ENCODE measurements at regions not wholly inside any gene's neighbourhood (a gene's known extent, or its start where the extent isn't known, plus 50 kb on each side); places are given as distances from the start of the nearest gene placed in this dataset.

GRCh38 chr7:67391168-67391567, 394.5 kb downstream of the TYW1 start:
- no peaks in the 10 kb centered on the region for H3K4me1 ChIP-seq (ENCODE audit: insufficient read depth)
- 77 to 88% (median 82%) methylated on average over 19 of the region's 19 CpGs for WGBS, 3 donors
- intact Hi-C loops (cut with DNase I): no loop called here
- no peak for DNase-seq
- no peak overlapping the region for H3K4me3 ChIP-seq
- TF ChIP-seq POLR2A (IDR thresholded peaks at IDR 0.05) (no peak), CTCF (IDR thresholded peaks at IDR 0.05) (no peak)
- H3K27ac ChIP-seq: no peak overlapping the region
- no peaks in the 10 kb centered on the region for H3K36me3 ChIP-seq
- no peaks in the 10 kb centered on the region for H3K9me3 ChIP-seq
- H3K27me3 ChIP-seq: no peaks in the 10 kb centered on the region

- intact Hi-C loops (cut with DNase I): no loop called here
- H3K4me3 ChIP-seq: no peak overlapping the region
- no peaks in the 10 kb centered on the region for H3K36me3 ChIP-seq
- H3K4me1 ChIP-seq (ENCODE audit: insufficient read depth): no peaks in the 10 kb centered on the region
- TF ChIP-seq EP300 (IDR thresholded peaks at IDR 0.05): no peak
- no peak for TF ChIP-seq POLR2A (IDR thresholded peaks at IDR 0.05)
- TF ChIP-seq CTCF (IDR thresholded peaks at IDR 0.05): no peak
- no peaks in the 10 kb centered on the region for H3K27me3 ChIP-seq
- H3K27ac ChIP-seq: no peak overlapping the region
- WGBS, 3 donors: 66 to 71% (median 67%) methylated on average over 16 of the region's 16 CpGs
- DNase-seq: no peak
- H3K9me3 ChIP-seq: no peaks in the 10 kb centered on the region
Observed at GRCh38 chr7:67392596-67393438, 396.2 kb downstream of the TYW1 start.

GRCh38 chr7:67393903-67394302, 397.3 kb downstream of the TYW1 start:
- TF ChIP-seq EP300 (IDR thresholded peaks at IDR 0.05) (no peak), CTCF (IDR thresholded peaks at IDR 0.05) (no peak), POLR2A (IDR thresholded peaks at IDR 0.05) (no peak)
- Histone ChIP-seq H3K27ac (no peak overlapping the region), H3K4me1 (ENCODE audit: insufficient read depth) (no peaks in the 10 kb centered on the region), H3K9me3 (no peaks in the 10 kb centered on the region), H3K27me3 (no peaks in the 10 kb centered on the region), H3K4me3 (no peak overlapping the region), H3K36me3 (no peaks in the 10 kb centered on the region)
- intact Hi-C loops (cut with DNase I): no loop called here
- 74 to 81% (median 76%) methylated on average over 1 of the region's 1 CpG for WGBS, 3 donors
- DNase-seq: no peak

- Histone ChIP-seq H3K4me1 (ENCODE audit: insufficient read depth) (no peaks in the 10 kb centered on the region), H3K27me3 (no peaks in the 10 kb centered on the region), H3K36me3 (no peaks in the 10 kb centered on the region), H3K27ac (no peak overlapping the region), H3K4me3 (no peak overlapping the region), H3K9me3 (no peaks in the 10 kb centered on the region)
- TF ChIP-seq POLR2A (IDR thresholded peaks at IDR 0.05) (no peak), EP300 (IDR thresholded peaks at IDR 0.05) (no peak), CTCF (IDR thresholded peaks at IDR 0.05) (no peak)
- DNase-seq: no peak
- intact Hi-C loops (cut with DNase I): no loop called here
- WGBS, 3 donors: 63 to 68% (median 67%) methylated on average over 7 of the region's 7 CpGs
Observed at GRCh38 chr7:67398916-67399315, 402.3 kb downstream of the TYW1 start.

Data from ovary (tissue), 7 donors.